GM10248 (cell line): ENCODE measurements at regions not wholly inside any gene's neighbourhood (a gene's known extent, or its start where the extent isn't known, plus 50 kb on each side); places are given as distances from the start of the nearest gene placed in this dataset.

Experiments
- CTCF ChIA-PET: fragments of 300-600 bp; sonication (Branson Sonifier 250); formaldehyde crosslinking; extraction: SDS; loops from one replicate; lab custom pipeline; 2021; ENCODE audit warnings: antibody characterized with exemption; lab: Yijun Ruan, JAX
- POLR2A ChIA-PET: fragments of 350-650 bp; sonication (Branson Sonifier 250); formaldehyde crosslinking; extraction: SDS; loops from one replicate; lab custom pipeline; 2020; ENCODE audit warnings: antibody characterized with exemption; lab: Yijun Ruan, JAX
- DNase-seq: peaks from one replicate; pipeline ENCODE4 v3.0.0; 2012; ENCODE audit errors: extremely low spot score
- TF ChIP-seq, protein P1 (sequence below): IDR thresholded peaks from 2 replicates; pipeline ENCODE4 v1.5.1; 2012; ENCODE audit warnings: mild to moderate bottlenecking, low read depth; ENCODE audit errors: extremely low read depth, missing control alignments, control extremely low read depth

DNA sequence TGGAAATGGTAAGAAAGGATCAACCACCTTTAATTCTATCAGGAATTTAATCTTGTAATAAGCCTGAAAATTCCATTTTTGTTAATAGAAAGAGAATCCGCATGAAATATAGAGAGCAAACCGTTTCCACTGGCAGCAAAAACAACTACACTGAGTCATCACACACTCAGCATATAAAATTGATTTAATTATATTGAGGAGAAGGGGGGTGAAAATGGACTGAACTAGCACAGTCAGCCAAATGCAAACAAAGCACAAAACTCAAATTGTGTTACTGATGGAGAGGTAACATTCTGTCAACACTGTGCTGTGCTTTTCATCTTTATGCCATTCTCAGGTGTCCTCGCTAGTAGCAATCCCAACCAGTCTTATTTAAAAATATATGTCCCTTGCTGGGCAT, 1583.9 kb downstream of the MRPL39 start:
- no peak for DNase-seq
- ChIA-PET POLR2A (no interaction called here), CTCF (no interaction called here)
- TF ChIP-seq, protein P1, sequence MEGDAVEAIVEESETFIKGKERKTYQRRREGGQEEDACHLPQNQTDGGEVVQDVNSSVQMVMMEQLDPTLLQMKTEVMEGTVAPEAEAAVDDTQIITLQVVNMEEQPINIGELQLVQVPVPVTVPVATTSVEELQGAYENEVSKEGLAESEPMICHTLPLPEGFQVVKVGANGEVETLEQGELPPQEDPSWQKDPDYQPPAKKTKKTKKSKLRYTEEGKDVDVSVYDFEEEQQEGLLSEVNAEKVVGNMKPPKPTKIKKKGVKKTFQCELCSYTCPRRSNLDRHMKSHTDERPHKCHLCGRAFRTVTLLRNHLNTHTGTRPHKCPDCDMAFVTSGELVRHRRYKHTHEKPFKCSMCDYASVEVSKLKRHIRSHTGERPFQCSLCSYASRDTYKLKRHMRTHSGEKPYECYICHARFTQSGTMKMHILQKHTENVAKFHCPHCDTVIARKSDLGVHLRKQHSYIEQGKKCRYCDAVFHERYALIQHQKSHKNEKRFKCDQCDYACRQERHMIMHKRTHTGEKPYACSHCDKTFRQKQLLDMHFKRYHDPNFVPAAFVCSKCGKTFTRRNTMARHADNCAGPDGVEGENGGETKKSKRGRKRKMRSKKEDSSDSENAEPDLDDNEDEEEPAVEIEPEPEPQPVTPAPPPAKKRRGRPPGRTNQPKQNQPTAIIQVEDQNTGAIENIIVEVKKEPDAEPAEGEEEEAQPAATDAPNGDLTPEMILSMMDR = no peak

DNA sequence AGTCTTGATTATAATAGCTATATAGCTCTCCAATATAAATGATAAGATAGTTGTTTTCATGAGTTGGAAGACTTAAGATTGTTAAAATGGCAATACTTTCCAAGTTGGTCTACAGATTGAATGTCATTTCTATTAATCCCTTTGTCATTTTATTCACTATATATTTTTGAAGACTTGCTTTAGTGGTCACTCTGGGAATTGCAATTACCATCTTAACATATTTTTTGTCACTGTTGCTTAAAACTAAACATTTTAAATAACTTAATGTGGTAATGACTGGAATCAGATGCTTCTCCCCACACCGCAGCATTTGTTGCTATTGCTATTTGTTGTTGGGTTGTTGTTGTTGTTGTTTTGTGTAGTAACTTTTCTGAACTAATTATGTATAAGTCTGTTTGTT, 1592.9 kb downstream of the MRPL39 start:
- CTCF ChIA-PET = interaction anchor here (1.2 kb wide), 1 partner anchor 32 kb away, joined by 3 read pairs; no protein-coding TSS in a partner anchor
- POLR2A ChIA-PET = no interaction called here

DNA sequence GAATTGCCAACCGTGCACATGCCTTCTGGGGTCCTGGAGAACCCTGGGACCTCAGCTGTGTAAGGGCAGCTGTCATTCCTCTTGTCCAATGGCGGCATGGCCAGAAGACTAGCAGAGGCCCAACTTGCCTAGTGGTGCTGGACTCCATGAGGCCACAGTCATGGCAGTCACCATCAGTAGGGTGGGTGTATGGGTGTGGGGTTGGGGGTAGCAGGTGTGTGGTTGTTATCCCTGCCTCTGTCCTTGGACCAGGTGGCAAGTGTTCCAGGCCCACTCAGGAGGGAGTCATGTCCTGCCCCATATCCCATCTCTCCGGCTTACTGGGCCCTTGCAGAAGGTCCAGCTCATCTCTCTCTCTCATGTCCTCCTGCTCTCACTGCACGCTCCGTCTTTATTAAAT, 1596.2 kb downstream of the MRPL39 start:
- CTCF ChIA-PET = no interaction called here
- no peak for DNase-seq
- TF ChIP-seq, protein P1 = no peak
- POLR2A ChIA-PET = no interaction called here

More for the DNA sequence above, 1592.9 kb downstream of the MRPL39 start:
- no peak for DNase-seq
- TF ChIP-seq, protein P1 = no peak

DNA sequence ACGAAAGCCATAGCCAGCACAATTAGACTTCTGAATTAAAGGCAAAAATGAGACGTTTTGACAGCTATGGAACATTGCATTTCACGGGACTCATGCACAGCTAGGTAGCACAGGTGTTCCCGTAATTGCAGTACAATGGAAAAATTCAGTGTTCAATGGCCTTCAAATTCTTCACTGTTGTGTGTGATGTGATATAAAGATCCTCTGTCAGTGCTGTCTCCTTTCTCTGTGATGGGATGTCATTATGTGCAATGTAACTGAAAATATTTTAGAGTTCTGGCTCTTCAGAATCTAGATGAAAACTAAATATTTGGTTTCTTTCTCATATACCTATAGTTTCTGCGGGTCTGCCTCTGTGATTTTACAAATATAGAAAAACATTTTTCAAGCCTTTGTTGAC, 1599.7 kb downstream of the MRPL39 start:
- CTCF ChIA-PET = interaction anchor here (1.0 kb wide), 1 partner anchor 12 kb away, joined by 3 read pairs; no protein-coding TSS in a partner anchor
- no peak for DNase-seq
- POLR2A ChIA-PET = no interaction called here
- TF ChIP-seq, protein P1 = no peak

DNA sequence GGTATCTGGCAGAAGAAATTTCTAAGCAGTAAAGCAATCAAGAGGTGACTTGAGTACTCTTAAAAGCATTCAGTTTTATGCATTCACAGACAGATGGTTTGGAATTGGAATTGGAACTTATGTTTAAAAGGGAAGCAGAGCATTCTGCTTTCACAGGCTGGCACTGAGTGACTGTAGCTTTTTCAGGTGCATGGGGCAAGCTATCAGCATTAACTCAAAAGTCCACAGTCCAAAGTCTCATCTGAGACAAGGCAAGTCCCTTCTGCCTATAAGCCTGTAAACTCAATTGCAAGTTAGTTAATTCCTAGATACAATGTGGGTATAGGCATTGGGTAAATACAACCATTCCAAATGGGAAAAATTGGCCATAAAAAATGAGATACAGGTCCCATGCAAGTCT, 1620.3 kb downstream of the MRPL39 start:
- ChIA-PET CTCF (no interaction called here), POLR2A (no interaction called here)
- TF ChIP-seq, protein P1 = no peak
- DNase-seq = no peak

DNA sequence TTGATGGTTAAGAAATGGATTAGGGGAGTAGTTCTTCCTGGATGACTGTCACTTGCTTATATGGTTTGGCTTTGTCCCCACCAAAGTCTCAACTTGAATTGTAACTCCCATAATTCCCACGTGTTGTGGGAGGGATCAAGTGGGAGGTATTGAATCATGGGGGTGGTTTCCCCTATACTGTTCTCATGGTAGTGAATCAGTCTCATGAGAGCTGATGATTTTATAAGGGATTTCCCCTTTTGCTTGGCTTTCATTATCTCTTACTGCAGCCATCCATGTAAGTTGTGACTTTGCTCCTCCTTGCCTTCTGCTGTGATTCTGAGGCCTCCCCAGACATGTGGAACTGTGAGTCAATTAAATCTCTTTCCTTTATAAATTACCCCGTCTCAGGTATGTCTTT, 1621.1 kb downstream of the MRPL39 start:
- TF ChIP-seq, protein P1 = no peak
- CTCF ChIA-PET = no interaction called here
- POLR2A ChIA-PET = no interaction called here
- no peak for DNase-seq

DNA sequence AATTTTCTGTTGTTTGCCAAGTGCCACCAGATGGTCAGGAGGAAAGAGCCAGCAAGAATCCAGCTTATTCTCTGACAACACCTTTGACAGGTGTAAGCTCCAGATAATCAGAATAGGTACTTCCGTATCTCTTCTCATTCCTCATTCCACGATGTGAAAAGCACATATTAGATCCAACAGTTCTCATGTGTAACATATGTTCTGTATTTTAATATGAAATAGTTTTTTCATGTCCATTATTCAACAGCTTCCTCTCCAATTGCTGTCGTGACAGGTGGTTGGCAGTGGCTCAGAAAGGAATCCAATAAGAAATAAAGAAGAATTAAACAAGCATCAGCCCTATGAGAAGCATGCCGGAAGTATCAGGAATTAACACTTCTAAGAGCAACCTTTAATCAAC, 1624.7 kb downstream of the MRPL39 start:
- TF ChIP-seq, protein P1 = no peak
- ChIA-PET CTCF (interaction anchor here (1.3 to 1.5 kb wide), 3 partner anchors 14 to 33 kb away, joined by 3 to 5 read pairs (median 3); no protein-coding TSS in a partner anchor), POLR2A (no interaction called here)
- DNase-seq = no peak
